HG03469 (cell line): ENCODE measurements at regions not wholly inside any gene's neighbourhood (a gene's known extent, or its start where the extent isn't known, plus 50 kb on each side); places are given as distances from the start of the nearest gene placed in this dataset.

Experiments used
- ATAC-seq: cut with Tn5 transposase; IDR thresholded peaks from one replicate; pipeline ENCODE4 v1.9.1; 2021; ENCODE audit warnings: mild to moderate bottlenecking, moderate library complexity, moderate number of reproducible peaks; ENCODE audit not compliant: unreplicated experiment

GRCh38 chr13:97110936-97111335 is 111.2 kb upstream of the MBNL2 start:
- no peak for ATAC-seq

- no peak for ATAC-seq
Measured at GRCh38 chr13:97111756-97112155, 110.4 kb upstream of the MBNL2 start.

GRCh38 chr13:97112446-97113152 is 109.5 kb upstream of the MBNL2 start:
- ATAC-seq, result no peak

- no peak for ATAC-seq
Measured at GRCh38 chr13:97113231-97114001, 108.7 kb upstream of the MBNL2 start.

- no peak for ATAC-seq
Measured at GRCh38 chr13:97114651-97115050, 107.5 kb upstream of the MBNL2 start.

- peak; percentile 88 for ATAC-seq
Measured at GRCh38 chr13:97116754-97117153, 105.4 kb upstream of the MBNL2 start.

- ATAC-seq, result no peak
Measured at GRCh38 chr13:97117388-97117910, 104.7 kb upstream of the MBNL2 start.

GRCh38 chr13:97119943-97120342 is 102.2 kb upstream of the MBNL2 start:
- no peak for ATAC-seq

- no peak for ATAC-seq
Measured at GRCh38 chr13:97120346-97120745, 101.8 kb upstream of the MBNL2 start.

- ATAC-seq, result no peak
Measured at GRCh38 chr13:97120976-97121375, 101.2 kb upstream of the MBNL2 start.

GRCh38 chr13:97121894-97122293 is 100.2 kb upstream of the MBNL2 start:
- ATAC-seq, result no peak

GRCh38 chr13:97122381-97122996 is 99.6 kb upstream of the MBNL2 start:
- no peak for ATAC-seq

- ATAC-seq, result no peak
Measured at GRCh38 chr13:97124206-97124605, 97.9 kb upstream of the MBNL2 start.

- ATAC-seq, result peak; percentile 32
Measured at GRCh38 chr13:97124915-97125809, 97.0 kb upstream of the MBNL2 start.

- peak; percentile 91 for ATAC-seq
Measured at GRCh38 chr13:97125810-97126738, 96.1 kb upstream of the MBNL2 start.

- no peak for ATAC-seq
Measured at GRCh38 chr13:97127842-97128241, 94.3 kb upstream of the MBNL2 start.

GRCh38 chr13:97130190-97130589 is 91.9 kb upstream of the MBNL2 start:
- no peak for ATAC-seq

- ATAC-seq, result no peak
Measured at GRCh38 chr13:97131447-97131846, 90.7 kb upstream of the MBNL2 start.

GRCh38 chr13:97133554-97133953 is 88.6 kb upstream of the MBNL2 start:
- no peak for ATAC-seq

GRCh38 chr13:97133955-97134354 is 88.2 kb upstream of the MBNL2 start:
- ATAC-seq, result no peak
